ENCODE measurements at regions not wholly inside any gene's neighbourhood (a gene's known extent, or its start where the extent isn't known, plus 50 kb on each side); places are given as distances from the start of the nearest gene placed in this dataset.

DNA sequence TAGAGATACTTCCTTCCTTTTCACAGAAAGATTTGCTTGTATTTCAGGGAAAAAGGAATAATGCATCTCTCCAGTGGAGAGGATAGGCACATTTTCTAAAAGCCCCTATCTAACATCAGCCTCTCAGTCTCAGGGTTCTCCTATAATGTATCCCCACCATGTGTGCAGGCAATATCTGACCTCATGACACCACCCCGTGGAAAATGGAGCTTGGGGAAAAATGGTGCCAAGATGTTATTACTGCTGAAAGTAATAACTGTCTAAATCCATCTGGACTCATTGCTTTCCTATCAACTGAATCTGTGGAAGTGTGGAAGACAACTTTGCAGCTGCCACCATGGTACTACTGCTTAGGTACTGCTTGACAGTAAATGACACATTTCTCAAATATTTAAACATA, 574.3 kb downstream of the LRRC70 start:
- no peak for TF ChIP-seq MAFF (IDR thresholded peaks at IDR 0.05; ENCODE audit: low read length)
- TF ChIP-seq, protein P1, sequence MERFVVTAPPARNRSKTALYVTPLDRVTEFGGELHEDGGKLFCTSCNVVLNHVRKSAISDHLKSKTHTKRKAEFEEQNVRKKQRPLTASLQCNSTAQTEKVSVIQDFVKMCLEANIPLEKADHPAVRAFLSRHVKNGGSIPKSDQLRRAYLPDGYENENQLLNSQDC (CRISPR knock-in tag; IDR thresholded peaks at IDR 0.05): no peak
- TF ChIP-seq, protein P2, sequence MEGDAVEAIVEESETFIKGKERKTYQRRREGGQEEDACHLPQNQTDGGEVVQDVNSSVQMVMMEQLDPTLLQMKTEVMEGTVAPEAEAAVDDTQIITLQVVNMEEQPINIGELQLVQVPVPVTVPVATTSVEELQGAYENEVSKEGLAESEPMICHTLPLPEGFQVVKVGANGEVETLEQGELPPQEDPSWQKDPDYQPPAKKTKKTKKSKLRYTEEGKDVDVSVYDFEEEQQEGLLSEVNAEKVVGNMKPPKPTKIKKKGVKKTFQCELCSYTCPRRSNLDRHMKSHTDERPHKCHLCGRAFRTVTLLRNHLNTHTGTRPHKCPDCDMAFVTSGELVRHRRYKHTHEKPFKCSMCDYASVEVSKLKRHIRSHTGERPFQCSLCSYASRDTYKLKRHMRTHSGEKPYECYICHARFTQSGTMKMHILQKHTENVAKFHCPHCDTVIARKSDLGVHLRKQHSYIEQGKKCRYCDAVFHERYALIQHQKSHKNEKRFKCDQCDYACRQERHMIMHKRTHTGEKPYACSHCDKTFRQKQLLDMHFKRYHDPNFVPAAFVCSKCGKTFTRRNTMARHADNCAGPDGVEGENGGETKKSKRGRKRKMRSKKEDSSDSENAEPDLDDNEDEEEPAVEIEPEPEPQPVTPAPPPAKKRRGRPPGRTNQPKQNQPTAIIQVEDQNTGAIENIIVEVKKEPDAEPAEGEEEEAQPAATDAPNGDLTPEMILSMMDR (IDR thresholded peaks at IDR 0.05 in 2 of 3, conservative IDR thresholded peaks at IDR 0.05 in 1 of 3; ENCODE audit: insufficient read depth in 2 of 3, low read depth in 1 of 3, low read length in 3 of 3): no peak
- no peak for TF ChIP-seq SP1 (CRISPR knock-in tag; IDR thresholded peaks at IDR 0.05)
- TF ChIP-seq, protein P3, sequence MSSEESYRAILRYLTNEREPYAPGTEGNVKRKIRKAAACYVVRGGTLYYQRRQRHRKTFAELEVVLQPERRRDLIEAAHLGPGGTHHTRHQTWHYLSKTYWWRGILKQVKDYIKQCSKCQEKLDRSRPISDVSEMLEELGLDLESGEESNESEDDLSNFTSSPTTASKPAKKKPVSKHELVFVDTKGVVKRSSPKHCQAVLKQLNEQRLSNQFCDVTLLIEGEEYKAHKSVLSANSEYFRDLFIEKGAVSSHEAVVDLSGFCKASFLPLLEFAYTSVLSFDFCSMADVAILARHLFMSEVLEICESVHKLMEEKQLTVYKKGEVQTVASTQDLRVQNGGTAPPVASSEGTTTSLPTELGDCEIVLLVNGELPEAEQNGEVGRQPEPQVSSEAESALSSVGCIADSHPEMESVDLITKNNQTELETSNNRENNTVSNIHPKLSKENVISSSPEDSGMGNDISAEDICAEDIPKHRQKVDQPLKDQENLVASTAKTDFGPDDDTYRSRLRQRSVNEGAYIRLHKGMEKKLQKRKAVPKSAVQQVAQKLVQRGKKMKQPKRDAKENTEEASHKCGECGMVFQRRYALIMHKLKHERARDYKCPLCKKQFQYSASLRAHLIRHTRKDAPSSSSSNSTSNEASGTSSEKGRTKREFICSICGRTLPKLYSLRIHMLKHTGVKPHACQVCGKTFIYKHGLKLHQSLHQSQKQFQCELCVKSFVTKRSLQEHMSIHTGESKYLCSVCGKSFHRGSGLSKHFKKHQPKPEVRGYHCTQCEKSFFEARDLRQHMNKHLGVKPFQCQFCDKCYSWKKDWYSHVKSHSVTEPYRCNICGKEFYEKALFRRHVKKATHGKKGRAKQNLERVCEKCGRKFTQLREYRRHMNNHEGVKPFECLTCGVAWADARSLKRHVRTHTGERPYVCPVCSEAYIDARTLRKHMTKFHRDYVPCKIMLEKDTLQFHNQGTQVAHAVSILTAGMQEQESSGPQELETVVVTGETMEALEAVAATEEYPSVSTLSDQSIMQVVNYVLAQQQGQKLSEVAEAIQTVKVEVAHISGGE (CRISPR knock-in tag; IDR thresholded peaks at IDR 0.05): no peak
- no peak for TF ChIP-seq ZNF174 (CRISPR knock-in tag; IDR thresholded peaks at IDR 0.05)
- no peak for TF ChIP-seq ZNF699 (CRISPR knock-in tag; IDR thresholded peaks at IDR 0.05; ENCODE audit: insufficient replicate concordance)
- no peak for TF ChIP-seq RBM15 (IDR thresholded peaks at IDR 0.05; ENCODE audit: insufficient read depth, low read length)
- no peak for TF ChIP-seq CBX1 (IDR thresholded peaks at IDR 0.05; ENCODE audit: low read depth)
- TF ChIP-seq CREB1 (IDR thresholded peaks at IDR 0.05): no peak
- no peak for TF ChIP-seq CREB1 (CRISPR knock-in tag; IDR thresholded peaks at IDR 0.05)
- TF ChIP-seq KHSRP (IDR thresholded peaks at IDR 0.05): no peak

Measured in K562 (cell line).